NCI-H2196 treated with DMSO at 0.1 percent for 48 hours (cell line): ENCODE measurements at regions not wholly inside any gene's neighbourhood (a gene's known extent, or its start where the extent isn't known, plus 50 kb on each side); places are given as distances from the start of the nearest gene placed in this dataset.
A peak's percentile ranks its signal among the peaks of the same experiment; 100 is the strongest.
"Not testable (repeated sequence)": the region's sequence is repeated elsewhere in the genome, so short reads cannot be mapped to it uniquely, and the experiment has no call there.

Experiments used
- DNase-seq: peaks from one replicate; lab custom pipeline; 2025; ENCODE audit not compliant: unreplicated experiment; lab: John Stamatoyannopoulos, UW

DNA sequence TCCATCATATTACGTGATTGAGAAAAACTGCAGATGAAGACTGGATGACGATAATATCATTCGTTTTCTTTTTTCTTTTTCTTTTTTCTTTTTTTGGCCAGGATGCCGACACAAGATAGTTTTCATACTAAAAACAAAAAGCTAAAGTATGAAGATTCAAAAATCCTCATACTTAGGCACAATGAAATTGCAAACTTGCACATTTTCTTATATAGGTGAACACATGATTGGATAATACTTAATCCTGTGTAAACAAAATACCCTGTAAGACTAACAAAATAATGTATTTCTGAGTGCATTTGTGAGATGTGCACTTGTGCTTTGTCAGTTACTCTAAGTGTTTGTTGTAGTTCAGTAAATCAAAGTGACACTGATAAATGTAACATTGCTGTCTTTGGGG, 568.9 kb downstream of the ANKRD50 start:
- no peak for DNase-seq

DNA sequence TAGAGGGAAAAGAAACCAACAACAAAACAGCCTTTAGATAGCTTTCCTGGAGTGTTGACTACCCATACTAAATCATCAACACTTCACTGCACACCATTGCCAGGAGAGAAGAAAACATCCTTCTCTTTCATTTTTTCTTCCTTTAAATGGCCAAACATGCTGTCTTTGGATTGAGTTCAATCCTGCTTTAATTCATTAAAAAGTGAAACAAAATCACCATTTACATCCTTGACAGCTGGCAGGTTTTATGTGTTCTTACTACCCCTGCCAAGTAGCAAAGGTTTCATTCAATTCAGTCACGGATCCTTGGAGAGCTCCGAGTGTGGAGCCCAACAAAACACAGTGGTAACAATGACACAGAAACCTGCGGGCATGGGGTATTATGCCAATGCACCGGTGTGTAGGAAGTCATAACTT, 568.3 kb downstream of the ANKRD50 start:
- DNase-seq: peak; percentile 7

DNA sequence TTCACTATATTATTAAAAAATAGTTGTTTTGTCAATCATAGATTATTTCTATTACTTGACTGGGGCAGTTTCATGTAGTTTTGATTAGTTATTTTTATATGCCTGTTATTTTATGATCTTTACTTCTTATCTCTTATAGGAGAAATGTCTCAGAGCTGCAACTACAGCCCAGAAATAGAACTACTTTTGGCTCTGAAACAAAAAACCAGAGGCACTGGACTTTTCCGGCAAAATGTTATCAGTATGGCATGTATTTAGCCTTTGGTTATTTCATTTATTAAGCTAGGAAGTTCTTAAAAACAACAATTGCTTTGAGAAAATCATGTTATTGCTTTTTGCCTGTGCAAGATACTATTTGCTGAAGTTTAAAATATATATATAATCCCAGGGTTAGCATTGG, 566.5 kb downstream of the ANKRD50 start:
- DNase-seq: no peak

DNA sequence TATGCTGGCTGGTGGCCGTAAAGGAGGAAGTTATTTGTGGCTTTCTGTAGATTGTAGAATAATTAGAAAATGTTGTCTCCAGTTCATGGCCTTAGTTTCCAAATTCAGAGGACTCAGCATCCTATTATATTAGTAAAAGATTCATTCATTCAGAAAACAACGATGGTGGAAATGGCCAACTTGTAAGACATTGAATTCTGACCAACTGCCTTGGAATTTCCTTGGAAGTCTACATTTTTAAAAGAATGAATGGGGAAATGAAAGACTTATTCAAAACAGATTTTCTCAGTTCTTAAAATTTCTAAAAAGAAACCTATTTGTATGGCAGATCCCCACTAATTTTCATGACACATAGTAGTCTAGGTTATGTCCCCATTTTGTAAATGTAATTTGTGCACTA, 561.5 kb downstream of the ANKRD50 start:
- DNase-seq: no peak

DNA sequence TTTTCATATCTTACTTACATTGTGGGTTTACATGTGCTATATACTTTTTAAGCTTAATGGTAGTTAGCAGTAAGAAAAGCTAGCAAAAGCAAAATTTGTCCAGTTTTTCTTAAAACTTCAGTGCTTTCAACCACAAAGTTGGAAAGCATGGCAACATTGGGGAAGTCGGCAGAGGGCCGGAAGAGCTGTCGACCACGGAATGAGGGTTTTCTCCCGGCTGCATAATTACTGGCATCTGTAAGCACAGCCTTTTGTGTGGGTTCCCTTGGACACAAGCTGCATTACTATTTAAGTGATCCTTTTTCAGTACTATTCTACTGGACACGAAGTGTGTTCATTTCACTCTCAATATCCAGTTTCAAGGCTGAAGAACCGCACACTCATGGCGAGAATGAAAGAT, 560.4 kb downstream of the ANKRD50 start:
- no peak for DNase-seq

DNA sequence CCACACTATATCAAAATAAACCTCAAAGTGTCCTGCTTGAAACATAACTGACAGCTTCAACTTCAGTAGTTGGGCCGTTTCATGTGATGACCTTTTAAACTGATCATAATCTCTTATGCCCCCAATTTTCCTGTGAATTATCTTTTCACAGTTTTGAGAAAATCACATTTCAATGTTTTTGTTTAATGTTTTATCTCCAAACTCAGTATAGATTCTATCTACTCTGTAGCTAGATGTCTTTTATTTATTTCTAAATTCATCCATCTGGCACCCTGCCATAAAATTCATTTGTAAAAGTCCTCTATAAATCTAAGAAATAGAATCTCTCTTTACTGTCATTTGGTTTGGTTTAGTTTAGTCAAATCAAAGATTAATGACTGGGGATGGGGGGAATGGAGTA, 557.3 kb downstream of the ANKRD50 start:
- no peak for DNase-seq

DNA sequence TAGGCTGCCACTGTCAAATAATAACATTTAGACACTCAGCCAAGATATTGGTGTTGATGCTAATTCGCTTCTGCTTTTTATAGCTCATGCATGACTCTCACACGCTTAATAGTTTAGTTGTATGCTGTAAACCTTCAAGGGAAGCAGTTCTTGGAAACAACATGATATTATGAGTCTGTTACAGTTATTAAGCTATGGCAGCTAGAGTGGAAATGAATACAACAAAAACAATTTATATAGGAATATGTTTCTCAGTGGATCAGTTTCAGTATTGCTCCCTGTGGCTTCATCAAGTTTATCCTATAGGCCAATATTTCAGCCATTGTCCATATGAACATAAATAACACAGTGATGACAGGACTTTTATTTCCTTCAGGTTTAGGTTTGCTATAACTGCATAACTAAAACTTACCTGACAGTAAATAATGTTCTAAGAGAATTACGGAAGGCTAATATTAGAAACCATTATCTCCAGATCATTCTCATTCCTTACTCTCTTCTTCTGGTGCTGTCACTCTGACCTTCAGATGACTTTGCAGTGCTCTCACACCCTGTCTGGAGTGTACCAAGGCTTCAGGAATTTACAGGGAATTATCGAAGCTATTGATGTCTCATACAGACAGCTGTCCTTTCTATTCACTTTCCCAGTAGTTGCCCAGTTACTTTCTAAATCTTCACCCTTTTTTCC, 555.0 kb downstream of the ANKRD50 start:
- DNase-seq: no peak

DNA sequence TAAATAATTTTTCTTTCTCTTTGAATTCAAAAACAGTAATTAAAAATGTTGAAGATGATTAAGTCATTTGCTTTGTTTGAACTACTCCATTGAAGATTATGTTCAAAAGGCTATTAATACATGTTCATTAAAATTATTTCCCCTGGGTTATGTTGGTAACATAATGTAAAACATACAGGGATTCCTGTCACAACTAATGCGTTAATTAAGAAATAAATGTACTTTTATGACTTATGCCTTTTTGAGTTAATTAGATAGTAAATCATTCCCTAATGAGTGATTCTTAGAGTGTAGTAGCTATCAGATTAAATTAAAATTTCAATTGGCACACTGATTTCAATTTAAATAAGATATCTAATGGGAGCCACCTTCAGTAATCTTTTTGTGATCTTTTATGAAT, 549.1 kb downstream of the ANKRD50 start:
- DNase-seq: no peak

DNA sequence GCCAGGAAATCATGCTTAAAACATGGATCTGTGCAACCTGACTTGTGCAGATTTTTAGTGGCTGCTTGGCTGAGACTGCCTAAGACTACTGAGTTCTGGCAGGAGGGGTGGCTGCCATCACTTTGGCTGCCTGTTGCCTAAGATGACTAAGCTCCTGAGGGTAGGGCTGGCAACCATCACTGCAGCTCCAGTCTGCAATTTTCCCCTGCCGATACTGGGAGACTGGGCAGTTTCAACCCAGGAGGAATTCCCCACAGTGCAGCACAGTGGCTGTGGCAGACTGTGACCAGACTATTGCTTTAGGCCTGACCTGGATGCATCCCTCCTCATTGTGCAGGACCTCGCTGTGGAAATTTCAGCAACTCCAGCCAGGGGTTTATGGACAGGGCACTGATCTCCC, 544.9 kb downstream of the ANKRD50 start:
- no peak for DNase-seq

DNA sequence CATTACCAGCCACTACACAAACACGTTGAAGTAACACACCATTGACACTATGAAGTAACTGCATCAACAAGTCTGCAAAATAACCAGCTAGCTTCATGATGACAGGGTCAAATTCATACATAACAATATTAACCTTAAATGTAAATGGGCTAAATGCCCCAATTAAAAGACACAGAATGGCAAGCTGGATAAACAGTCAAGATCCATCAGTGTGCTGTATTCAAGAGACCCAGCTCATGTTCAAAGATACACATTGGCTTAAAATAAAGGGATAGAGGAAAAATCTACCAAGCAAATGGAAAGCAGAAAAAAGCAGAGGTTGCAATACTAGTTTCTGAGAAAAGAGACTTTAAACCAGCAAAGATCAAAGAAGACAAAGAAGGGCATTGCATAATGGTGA, 543.0 kb downstream of the ANKRD50 start:
- not testable (repeated sequence) for DNase-seq

DNA sequence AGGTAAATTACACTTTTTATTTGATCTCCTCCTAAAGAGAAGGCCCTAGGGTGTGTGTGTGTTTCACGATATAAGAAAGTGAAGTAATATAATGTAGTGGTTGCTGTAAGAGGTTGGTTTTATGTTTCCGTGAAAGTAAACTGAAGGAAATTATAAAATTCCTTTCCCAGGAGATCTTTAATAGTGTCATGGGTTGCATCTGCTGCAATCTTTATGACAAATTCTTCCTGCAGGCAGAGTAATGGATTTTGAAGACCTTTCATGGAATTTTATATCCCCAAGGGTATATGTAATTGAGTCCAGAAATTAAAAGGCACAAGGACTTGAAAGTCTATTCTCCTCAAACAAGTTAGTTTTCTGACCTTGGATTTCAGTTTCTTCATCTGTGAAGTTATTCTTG, 538.6 kb downstream of the ANKRD50 start:
- DNase-seq: no peak

DNA sequence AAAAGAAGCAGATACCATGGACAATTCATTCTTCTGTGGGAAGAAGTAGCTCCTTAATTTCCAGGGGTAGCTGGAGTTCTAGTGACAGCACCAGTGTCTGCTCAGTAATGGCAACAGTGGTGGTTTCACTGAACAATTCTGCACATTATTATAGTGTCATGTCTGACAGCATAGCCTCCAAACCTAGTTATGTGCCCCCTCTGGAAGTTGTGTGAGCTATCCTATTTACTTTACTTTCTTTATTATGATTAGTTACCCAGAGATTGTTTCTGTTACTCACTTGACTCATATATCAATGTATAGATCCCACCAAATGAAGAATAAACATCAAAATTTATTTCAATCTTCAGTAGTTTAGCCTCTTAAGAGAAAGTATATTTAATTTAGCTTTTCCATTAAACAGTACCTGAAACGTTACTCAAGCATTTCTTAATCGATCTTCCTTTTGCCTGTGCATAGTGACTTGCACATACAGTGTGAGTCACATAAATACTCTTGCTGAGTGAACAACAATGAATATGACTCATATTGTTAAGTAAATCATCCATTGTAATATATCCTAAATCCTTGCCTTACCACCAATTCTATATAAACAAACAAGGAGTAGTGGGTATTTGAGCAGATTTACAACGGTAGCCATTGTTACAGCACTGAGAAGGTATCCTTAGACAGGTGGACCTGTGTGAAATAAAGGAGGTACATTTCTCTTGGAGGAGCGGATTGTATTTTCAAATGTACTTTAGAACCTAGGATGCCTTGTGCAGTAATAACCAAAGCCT, 534.7 kb downstream of the ANKRD50 start:
- no peak for DNase-seq

DNA sequence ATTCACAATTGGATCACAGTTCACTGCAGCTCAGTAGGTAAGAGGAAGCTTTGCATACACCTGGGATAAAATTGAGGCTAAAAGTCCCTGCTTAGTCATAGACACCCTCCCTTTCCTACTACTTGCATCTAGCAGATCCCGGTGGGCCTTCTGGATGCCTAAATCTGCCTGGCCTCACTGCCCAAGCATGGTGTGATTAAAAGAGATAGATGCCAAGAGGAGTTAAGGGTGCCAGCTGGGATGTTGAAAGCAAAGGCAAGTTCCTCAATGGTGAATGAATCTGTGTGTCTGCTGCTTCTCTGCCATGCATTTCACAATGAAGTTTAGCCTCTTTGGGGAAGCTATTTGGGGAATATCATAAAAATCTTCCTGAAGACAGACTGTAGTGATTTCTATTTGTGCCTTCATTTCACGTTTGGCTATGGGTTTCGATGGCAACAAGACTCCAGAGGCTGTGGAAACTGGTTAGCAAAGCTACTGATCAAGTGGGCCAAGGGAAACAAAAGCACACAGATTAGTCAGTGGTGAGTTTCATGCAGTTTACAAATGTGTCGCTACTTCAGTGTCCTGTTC, 534.0 kb downstream of the ANKRD50 start:
- DNase-seq: no peak

DNA sequence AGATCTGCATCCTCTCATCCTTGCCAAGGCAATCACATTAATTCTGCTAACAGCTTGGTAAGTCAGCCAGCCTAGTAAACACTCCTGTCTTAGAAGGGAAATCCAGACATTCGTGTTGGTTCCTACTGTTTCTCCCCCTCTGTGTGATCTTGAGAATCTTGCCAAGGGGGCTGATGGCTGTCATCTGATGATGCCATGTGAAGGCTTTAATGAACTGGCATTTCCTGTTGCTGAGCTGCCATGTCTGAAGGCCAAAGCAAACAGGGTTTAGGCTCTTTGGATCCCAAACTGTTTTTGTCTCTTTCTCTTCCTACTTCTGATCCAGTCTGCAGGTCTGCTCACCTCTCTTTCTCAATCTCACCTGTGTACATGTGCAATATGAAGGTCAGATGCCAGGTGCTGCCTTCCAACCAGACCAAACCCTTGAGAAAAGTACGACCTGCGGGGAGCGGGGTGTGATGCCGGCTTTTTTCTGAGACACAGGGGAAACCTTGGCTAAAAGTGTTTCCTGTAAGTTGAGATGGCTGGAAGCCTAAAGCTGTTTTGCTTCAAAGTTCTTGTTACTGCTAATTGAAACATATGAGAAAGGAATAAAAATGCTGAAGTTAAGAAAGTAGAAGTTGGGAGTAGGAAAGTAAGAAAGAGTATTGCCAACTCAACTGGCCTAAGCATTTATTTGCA, 532.9 kb downstream of the ANKRD50 start:
- DNase-seq: no peak

DNA sequence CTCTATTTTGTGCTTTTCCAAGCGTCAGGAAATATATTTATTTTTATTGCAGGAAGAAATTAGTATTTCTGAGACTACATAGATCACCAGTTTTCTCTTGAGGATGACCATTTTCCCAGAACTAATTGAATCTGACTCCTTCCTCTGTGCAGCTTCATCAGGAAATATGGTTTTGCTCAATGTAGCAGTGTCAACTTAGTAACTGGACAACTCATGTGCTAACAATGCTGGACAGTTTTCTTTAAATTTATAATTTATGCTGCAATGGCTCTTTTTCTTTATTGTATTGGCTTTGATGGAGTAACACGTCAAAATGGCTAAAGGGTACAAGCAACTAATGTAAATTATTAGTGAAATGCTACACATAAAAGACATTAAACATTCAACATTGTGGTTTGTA, 531.5 kb downstream of the ANKRD50 start:
- no peak for DNase-seq

DNA sequence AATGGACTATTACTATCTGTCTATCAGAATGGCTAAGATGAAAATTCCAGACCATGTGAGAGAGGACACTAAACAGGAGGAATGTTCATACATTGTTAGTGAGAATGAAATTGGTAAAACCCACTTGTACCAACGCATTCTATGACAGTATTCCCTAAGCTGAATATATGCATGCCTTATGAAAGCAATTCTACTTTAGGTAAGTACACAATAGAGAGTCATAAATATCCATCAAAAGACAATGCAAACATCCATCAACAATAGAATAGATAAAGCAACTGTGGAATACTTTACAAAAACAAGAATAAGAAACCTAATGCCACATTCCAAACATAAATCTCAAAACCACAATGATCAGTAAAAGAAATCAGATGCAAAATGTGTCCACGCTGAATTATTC, 529.3 kb downstream of the ANKRD50 start:
- no peak for DNase-seq

DNA sequence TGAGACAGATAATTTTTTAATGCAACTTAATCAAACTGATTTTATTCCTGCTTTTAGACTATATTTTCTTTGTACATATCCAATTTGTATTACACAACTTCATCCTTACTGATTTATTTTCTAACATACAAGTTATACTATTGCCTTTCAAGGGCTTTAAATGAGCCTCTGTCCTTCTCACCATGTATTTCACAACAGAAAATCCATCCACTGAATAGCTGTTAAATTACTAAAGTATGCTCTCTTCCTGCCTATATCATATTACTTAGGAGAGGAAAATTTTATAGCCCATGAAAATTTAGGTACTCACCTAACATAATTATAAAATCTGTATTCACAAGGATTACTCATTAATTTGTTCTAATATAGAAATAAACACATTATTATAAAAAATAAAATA, 528.6 kb downstream of the ANKRD50 start:
- no peak for DNase-seq

DNA sequence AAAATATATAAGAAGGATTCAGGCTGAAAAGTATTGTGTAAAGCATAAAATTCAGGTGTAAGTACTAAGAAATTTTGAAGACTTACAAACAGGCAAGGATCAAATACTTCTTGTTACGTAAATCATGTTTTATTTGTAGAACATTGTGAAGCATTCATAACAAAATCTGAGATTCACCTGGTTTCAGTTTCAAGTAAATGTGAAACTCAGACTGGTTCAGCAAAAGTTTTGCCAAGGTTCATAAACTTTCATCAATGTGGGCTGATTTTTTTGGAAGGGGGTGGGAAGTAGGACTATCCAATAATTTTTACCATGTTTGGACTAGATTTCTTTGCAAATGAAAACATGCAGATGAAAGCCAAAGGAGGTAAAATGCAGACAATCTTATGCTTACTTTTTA, 527.7 kb downstream of the ANKRD50 start:
- no peak for DNase-seq

DNA sequence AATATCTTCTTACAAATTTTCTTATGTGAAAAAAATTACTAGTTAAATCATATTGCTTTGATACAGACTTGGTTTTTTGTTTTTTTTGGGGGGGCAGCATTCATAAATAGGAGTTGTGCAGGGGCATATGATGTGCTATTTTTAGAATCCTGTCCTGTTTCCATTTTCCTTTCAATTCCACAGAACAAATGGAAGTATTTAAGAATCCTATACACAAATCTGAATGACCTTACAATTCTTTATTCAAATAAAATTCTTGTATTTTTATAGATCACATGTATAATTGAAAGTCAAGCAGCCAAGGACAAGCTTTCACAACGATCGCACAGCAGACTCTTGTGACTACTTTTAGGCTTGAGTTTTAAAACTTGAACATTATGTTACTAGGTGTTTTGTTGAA, 523.9 kb downstream of the ANKRD50 start:
- DNase-seq: no peak

DNA sequence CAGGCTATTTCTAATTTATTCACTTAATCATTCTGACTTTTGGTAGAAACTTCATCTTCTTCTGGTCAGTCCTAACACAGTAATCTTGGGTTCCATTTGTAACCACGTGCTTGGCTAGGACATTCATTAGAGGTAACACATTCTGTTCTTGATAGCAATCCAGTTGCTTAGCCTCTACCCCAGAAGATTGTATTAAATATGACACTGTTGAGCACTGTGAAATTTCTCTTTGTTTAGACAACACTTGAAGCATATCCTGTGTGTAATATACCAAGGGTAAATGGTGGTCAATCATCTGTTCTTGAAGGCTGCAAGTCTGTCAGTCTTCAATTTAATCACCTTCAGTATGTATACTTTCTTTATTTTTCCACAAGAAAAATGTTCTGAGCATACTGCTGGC, 523.0 kb downstream of the ANKRD50 start:
- DNase-seq: no peak

DNA sequence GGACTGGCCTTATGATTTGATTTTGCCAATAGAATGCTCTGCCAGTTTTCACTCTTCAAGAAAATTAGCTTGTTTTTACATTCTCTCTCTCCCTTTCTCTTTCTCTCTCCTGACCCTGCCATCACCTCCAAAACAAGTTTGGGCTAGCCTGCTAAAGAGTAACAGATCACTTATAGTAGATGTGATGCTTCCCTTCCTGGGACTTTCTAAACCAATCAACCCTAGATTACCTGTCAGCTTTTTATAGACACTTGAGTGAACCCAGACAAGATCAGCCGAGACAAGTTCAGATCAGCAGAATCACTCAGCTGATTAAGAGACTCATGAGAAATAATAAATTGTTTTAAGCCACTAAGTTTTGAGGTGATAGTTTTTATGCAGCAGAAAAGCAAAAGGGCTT, 521.2 kb downstream of the ANKRD50 start:
- DNase-seq: no peak

DNA sequence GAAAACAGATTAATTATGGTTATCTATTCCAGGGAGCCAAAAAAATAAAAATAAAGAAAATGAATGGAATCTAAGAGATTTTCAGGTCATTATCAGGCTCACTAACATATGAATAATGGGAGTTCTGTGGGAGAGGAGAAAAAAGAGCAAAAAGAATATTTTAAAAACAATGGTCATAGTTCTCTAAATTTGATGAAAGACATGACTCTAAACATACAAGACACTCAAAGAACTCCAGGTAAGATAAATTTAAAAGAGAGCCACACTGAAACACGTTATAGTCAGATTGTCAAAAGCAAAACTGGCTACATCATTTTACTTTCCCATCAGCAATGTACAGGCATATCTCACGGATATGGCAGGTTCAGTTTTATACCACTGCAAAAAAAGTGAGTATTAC, 520.0 kb downstream of the ANKRD50 start:
- DNase-seq: no peak
